Heart left ventricle (tissue), 13 donors: ENCODE measurements at regions not wholly inside any gene's neighbourhood (a gene's known extent, or its start where the extent isn't known, plus 50 kb on each side); places are given as distances from the start of the nearest gene placed in this dataset.

Experiments used
- POLR2A ChIP-seq, 2 donors: fragments of 450-650 bp; IDR thresholded peaks; one replicate each; pipeline ENCODE4 v1.6.1; 2017; ENCODE audit warnings: antibody characterized with exemption in 2 of 2, mild to moderate bottlenecking in 2 of 2, moderate library complexity in 2 of 2
- TF ChIP-seq, protein P1 (sequence below), 12 donors: fragments of 200-600 bp; sonication (generic) in 4 of 12; IDR thresholded peaks; one replicate each; pipeline versions ENCODE4 v1.5.0 to v1.8.0; 2018 to 2022; ENCODE audit warnings: antibody characterized with exemption in 12 of 12, mild to moderate bottlenecking in 5 of 12
- donor health status: ischemic (EF 13 %, LVEDD 7.1; RV severe dilation, severe dysfunction).
- donor health status: DM: no; HTN: yes; CAD: no.
- donor health status: DM: no; HTN: no; CAD: no.
- donor health status: ischemic (EF 25% LVEDD 6.9; RV normal size, moderate dysfunction).
- donor health status: ischemic (EF 25% LVEDD 5.7; RV mildly dilated, moderate dysfunction).
- donor health status: ischemic (EF 35%, LVEDD 5.7; RV mildly dilated, moderate dysfunction).
- donor health status: nonischemic (EF 11% LVEDD 7.7; RV severe dilation, severe dysfunction).
- donor health status: DM: yes; HTN: yes; CAD: no.
- donor health status: PGD.
- donor health status: ischemic (EF 29% LVEDD 5.4; RV normal size, mild dysfunction).
- donor health status: nonischemic (EF 23%, LVEDD 6.1; RV moderate dilation, normal function).

DNA sequence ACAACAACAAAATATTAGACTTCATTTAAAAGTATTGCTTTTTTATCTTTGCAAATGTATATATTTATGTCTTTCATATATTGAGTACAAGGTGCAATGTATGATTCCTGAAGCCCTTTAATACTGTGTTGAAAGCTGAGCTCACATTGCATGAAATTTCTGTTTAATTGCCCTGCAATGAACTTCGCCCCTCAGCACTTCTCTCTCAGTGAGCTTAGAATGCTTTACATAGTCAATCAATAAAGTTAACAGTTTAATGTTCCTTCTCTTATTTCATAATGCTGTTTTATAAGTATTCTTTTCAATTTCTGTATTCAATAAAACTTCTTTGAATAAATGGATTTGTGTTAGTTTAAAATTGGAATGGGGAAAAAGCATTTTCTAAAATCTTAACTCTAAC lies 607.1 kb downstream of the SOX5 start:
- no peak for TF ChIP-seq POLR2A (IDR thresholded peaks at IDR 0.05)
- TF ChIP-seq, protein P1, sequence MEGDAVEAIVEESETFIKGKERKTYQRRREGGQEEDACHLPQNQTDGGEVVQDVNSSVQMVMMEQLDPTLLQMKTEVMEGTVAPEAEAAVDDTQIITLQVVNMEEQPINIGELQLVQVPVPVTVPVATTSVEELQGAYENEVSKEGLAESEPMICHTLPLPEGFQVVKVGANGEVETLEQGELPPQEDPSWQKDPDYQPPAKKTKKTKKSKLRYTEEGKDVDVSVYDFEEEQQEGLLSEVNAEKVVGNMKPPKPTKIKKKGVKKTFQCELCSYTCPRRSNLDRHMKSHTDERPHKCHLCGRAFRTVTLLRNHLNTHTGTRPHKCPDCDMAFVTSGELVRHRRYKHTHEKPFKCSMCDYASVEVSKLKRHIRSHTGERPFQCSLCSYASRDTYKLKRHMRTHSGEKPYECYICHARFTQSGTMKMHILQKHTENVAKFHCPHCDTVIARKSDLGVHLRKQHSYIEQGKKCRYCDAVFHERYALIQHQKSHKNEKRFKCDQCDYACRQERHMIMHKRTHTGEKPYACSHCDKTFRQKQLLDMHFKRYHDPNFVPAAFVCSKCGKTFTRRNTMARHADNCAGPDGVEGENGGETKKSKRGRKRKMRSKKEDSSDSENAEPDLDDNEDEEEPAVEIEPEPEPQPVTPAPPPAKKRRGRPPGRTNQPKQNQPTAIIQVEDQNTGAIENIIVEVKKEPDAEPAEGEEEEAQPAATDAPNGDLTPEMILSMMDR (IDR thresholded peaks at IDR 0.05), result no peak
